CD4-positive, alpha-beta T cell (primary cell): ENCODE measurements at regions not wholly inside any gene's neighbourhood (a gene's known extent, or its start where the extent isn't known, plus 50 kb on each side); places are given as distances from the start of the nearest gene placed in this dataset.

Experiments
- ATAC-seq: fragments of 200-7000 bp; cut with Tn5 transposase; one replicate; pipeline ENCODE4 v1.10.0; 2022; ENCODE audit warnings: mild to moderate bottlenecking; ENCODE audit not compliant: poor library complexity
- CTCF ChIA-PET: fragments of 350-600 bp; sonication (Branson Sonifier 250); formaldehyde crosslinking; loops from one replicate; lab custom pipeline; 2021; ENCODE audit warnings: antibody characterized with exemption, inconsistent platforms; lab: Charles Lee
- POLR2A ChIA-PET: fragments of 350-600 bp; sonication (Branson Sonifier 250); formaldehyde crosslinking; loops from one replicate; lab custom pipeline; 2021; ENCODE audit warnings: antibody characterized with exemption, inconsistent platforms; lab: Charles Lee
- DNase-seq, 14 experiments: peaks; one replicate each; pipeline ENCODE4 v3.0.0-alpha.2; 2013 to 2020; ENCODE audit warnings: mixed read lengths in 2 of 14
- H3K27ac ChIP-seq, 2 donors: one replicate each; pipeline versions ENCODE4 v1.5.1 to v1.7.0; 2013; ENCODE audit warnings: low read length in 2 of 2, low read depth in 1 of 2, mild to moderate bottlenecking in 1 of 2
- H3K27me3 ChIP-seq, 2 experiments: 1 replicate in 1 of 2; 2 replicates in 1 of 2; pipeline versions ENCODE4 v1.6.1 to v1.7.0; 2013; ENCODE audit warnings: low read length in 2 of 2, control low read depth in 1 of 2, mild to moderate bottlenecking in 1 of 2, moderate library complexity in 1 of 2; ENCODE audit not compliant: insufficient read depth in 2 of 2, control insufficient read depth in 1 of 2
- H3K36me3 ChIP-seq: one replicate; pipeline ENCODE4 v1.6.1; 2013; ENCODE audit warnings: low read length, control low read depth; ENCODE audit not compliant: insufficient read depth
- H3K4me1 ChIP-seq: one replicate; pipeline ENCODE4 v1.6.1; 2013; ENCODE audit warnings: low read length, control low read depth; ENCODE audit not compliant: insufficient read depth
- H3K4me3 ChIP-seq: one replicate; pipeline ENCODE4 v1.5.1; 2013; ENCODE audit warnings: mild to moderate bottlenecking, low read length, moderate library complexity
- H3K9me3 ChIP-seq, 2 experiments: 1 replicate in 1 of 2; 2 replicates in 1 of 2; pipeline versions ENCODE4 v1.6.1 to v1.7.0; 2013; ENCODE audit warnings: low read length in 2 of 2, mild to moderate bottlenecking in 2 of 2, control low read depth in 1 of 2, moderate library complexity in 1 of 2; ENCODE audit not compliant: control insufficient read depth in 1 of 2, insufficient read depth in 1 of 2
- H3K27ac Mint-ChIP-seq: one replicate; pipeline ENCODE4 v1.8.0; 2020; ENCODE audit warnings: mixed read lengths
- H3K27me3 Mint-ChIP-seq: one replicate; pipeline ENCODE4 v1.8.0; 2021; ENCODE audit warnings: mixed read lengths
- H3K36me3 Mint-ChIP-seq: one replicate; pipeline ENCODE4 v1.8.0; 2021; ENCODE audit warnings: low read depth, mixed read lengths
- H3K4me1 Mint-ChIP-seq: one replicate; pipeline ENCODE4 v1.8.0; 2021; ENCODE audit warnings: low read depth, mixed read lengths
- H3K4me3 Mint-ChIP-seq: one replicate; pipeline ENCODE4 v1.8.0; 2020; ENCODE audit warnings: mild to moderate bottlenecking, mixed read lengths
- H3K9me3 Mint-ChIP-seq: one replicate; pipeline ENCODE4 v1.8.0; 2020; ENCODE audit warnings: mixed read lengths
- intact Hi-C, 2 experiments: fragments of 100-400 bp; cut with DNase I in 1 of 2; cut with micrococcal nuclease in 1 of 2; formaldehyde crosslinking; loops; one replicate each; pipeline versions ENCODE4 v1.15.1 to v1.9.0; 2023 to 2025; cut with DNase I, micrococcal nuclease
- TF ChIP-seq, protein P1 (sequence below): fragments of 200-600 bp; IDR thresholded peaks from one replicate; pipeline ENCODE4 v1.8.0; 2022; ENCODE audit warnings: antibody characterized with exemption, mild to moderate bottlenecking

DNA sequence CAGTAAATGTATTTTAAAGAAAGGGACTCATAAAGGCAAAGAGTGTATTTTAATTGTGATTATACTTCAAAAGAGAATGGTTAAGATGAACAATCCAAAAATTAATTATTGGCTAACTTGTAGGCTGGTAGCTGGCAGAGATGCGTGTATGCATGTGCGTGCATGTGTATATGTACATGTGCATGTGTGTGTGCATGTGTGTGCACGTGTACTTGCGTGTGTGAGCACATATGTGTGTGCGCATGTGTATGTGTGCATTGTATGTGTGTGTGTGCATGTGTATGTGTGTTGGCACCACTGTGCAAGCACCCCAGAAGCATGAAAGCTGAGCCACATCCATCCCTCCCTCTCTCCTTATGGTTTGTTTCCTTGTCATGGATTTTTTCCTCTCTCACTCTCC, 83.0 kb upstream of the SLC1A3 start:
- CTCF ChIA-PET = no interaction called here
- intact Hi-C loops = no loop called here

DNA sequence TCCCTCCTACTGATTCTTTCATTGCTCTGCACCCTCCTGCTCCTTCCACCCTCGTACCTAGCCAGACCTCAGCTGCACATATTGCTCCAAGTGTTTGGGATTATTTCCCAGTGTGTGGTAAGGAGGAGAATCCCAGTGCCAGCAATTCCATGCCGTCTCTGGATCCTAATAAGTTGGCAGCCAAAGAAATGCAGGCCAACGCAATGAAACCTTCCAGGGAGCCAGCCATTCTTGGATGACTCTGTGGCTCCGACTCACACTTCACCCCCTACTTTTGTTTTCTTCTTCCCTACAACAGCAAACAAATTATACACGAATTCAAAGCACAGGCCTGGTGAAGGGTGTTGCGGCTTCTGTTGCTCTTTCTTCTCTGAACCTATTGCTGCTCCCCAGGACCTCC, 82.5 kb upstream of the SLC1A3 start:
- H3K4me3 ChIP-seq = no peak overlapping the region
- ATAC-seq = no peak
- TF ChIP-seq, protein P1, sequence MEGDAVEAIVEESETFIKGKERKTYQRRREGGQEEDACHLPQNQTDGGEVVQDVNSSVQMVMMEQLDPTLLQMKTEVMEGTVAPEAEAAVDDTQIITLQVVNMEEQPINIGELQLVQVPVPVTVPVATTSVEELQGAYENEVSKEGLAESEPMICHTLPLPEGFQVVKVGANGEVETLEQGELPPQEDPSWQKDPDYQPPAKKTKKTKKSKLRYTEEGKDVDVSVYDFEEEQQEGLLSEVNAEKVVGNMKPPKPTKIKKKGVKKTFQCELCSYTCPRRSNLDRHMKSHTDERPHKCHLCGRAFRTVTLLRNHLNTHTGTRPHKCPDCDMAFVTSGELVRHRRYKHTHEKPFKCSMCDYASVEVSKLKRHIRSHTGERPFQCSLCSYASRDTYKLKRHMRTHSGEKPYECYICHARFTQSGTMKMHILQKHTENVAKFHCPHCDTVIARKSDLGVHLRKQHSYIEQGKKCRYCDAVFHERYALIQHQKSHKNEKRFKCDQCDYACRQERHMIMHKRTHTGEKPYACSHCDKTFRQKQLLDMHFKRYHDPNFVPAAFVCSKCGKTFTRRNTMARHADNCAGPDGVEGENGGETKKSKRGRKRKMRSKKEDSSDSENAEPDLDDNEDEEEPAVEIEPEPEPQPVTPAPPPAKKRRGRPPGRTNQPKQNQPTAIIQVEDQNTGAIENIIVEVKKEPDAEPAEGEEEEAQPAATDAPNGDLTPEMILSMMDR = no peak
- intact Hi-C loops = no loop called here
- ChIA-PET CTCF (no interaction called here), POLR2A (no interaction called here)
- H3K27ac Mint-ChIP-seq = no peak overlapping the region
- DNase-seq = no peak
- H3K27me3 ChIP-seq = no peaks in the 10 kb centered on the region
- H3K36me3 ChIP-seq = no peaks in the 10 kb centered on the region
- peaks cover 3% of the 10 kb centered on the region for H3K9me3 Mint-ChIP-seq
- H3K27me3 Mint-ChIP-seq = no peaks in the 10 kb centered on the region
- H3K27ac ChIP-seq = no peak overlapping the region
- no peaks in the 10 kb centered on the region for H3K4me1 ChIP-seq
- no peaks in the 10 kb centered on the region for H3K36me3 Mint-ChIP-seq
- peaks cover 0 to 4% of the 10 kb centered on the region in 2 experiments for H3K9me3 ChIP-seq
- no peak overlapping the region for H3K4me3 Mint-ChIP-seq
- no peaks in the 10 kb centered on the region for H3K4me1 Mint-ChIP-seq

More for the DNA sequence above, 83.0 kb upstream of the SLC1A3 start:
- Mint-ChIP-seq H3K9me3 (peaks cover 3% of the 10 kb centered on the region), H3K4me3 (no peak overlapping the region), H3K27me3 (no peaks in the 10 kb centered on the region), H3K4me1 (no peaks in the 10 kb centered on the region), H3K27ac (no peak overlapping the region), H3K36me3 (no peaks in the 10 kb centered on the region)
- no peaks in the 10 kb centered on the region for H3K36me3 ChIP-seq
- H3K27ac ChIP-seq = no peak overlapping the region
- POLR2A ChIA-PET = no interaction called here
- no peak overlapping the region for H3K4me3 ChIP-seq
- no peak for ATAC-seq
- H3K4me1 ChIP-seq = no peaks in the 10 kb centered on the region
- TF ChIP-seq, protein P1 = no peak
- no peaks in the 10 kb centered on the region for H3K27me3 ChIP-seq
- no peak for DNase-seq
- peaks cover 0 to 4% of the 10 kb centered on the region in 2 experiments for H3K9me3 ChIP-seq

DNA sequence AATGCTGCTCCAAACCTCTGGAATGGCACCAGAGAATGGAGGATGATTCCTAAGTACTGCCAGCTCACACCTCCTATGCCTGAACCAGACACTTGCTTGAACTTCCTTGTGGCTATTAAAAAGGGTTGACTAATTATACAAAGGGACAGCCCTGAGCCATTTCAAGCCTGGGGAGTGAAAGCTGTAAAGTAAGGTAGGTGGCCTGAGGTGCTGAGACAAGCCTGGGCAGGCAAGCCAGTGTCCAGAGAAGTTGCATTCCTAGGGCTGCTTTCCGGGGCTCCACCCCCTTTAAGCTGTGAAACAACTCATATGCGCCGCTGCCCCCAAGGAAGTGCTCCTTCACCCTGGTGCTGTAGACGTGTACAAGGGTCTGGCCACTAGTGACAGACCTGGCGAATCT, 79.9 kb upstream of the SLC1A3 start:
- Histone ChIP-seq H3K27me3 (no peaks in the 10 kb centered on the region), H3K4me3 (no peak overlapping the region), H3K27ac (no peak overlapping the region), H3K4me1 (no peaks in the 10 kb centered on the region), H3K9me3 (peaks cover 0 to 4% of the 10 kb centered on the region in 2 experiments), H3K36me3 (no peaks in the 10 kb centered on the region)
- CTCF ChIA-PET = no interaction called here
- no peaks in the 10 kb centered on the region for H3K9me3 Mint-ChIP-seq
- H3K4me3 Mint-ChIP-seq = no peak overlapping the region
- H3K27me3 Mint-ChIP-seq = peaks cover 9% of the 10 kb centered on the region
- H3K4me1 Mint-ChIP-seq = no peaks in the 10 kb centered on the region
- ATAC-seq = no peak
- H3K27ac Mint-ChIP-seq = no peak overlapping the region
- TF ChIP-seq, protein P1 = no peak
- DNase-seq = no peak
- POLR2A ChIA-PET = no interaction called here
- intact Hi-C loops = no loop called here
- no peaks in the 10 kb centered on the region for H3K36me3 Mint-ChIP-seq
